GM21423 (cell line): ENCODE measurements at regions not wholly inside any gene's neighbourhood (a gene's known extent, or its start where the extent isn't known, plus 50 kb on each side); places are given as distances from the start of the nearest gene placed in this dataset.

Experiments
- ATAC-seq: cut with Tn5 transposase; IDR thresholded peaks from one replicate; pipeline ENCODE4 v1.9.1; 2021; ENCODE audit warnings: mild to moderate bottlenecking, moderate library complexity; ENCODE audit not compliant: unreplicated experiment

GRCh38 chr20:39674842-39675241 lies 712.7 kb downstream of the DHX35 start:
- no peak for ATAC-seq

GRCh38 chr20:39670988-39671387 lies 708.8 kb downstream of the DHX35 start:
- no peak for ATAC-seq

- no peak for ATAC-seq
Observed at GRCh38 chr20:39669659-39670058, 707.5 kb downstream of the DHX35 start.

- no peak for ATAC-seq
Observed at GRCh38 chr20:39668038-39668437, 705.9 kb downstream of the DHX35 start.

- no peak for ATAC-seq
Observed at GRCh38 chr20:39661833-39662232, 699.7 kb downstream of the DHX35 start.

- ATAC-seq, result no peak
Observed at GRCh38 chr20:39660965-39661364, 698.8 kb downstream of the DHX35 start.

GRCh38 chr20:39660226-39660625 lies 698.1 kb downstream of the DHX35 start:
- no peak for ATAC-seq

- no peak for ATAC-seq
Observed at GRCh38 chr20:39658662-39659409, 696.7 kb downstream of the DHX35 start.

- ATAC-seq, result no peak
Observed at GRCh38 chr20:39654171-39654570, 692.0 kb downstream of the DHX35 start.

GRCh38 chr20:39651645-39652325 lies 689.6 kb downstream of the DHX35 start:
- no peak for ATAC-seq

GRCh38 chr20:39646874-39647413 lies 684.8 kb downstream of the DHX35 start:
- no peak for ATAC-seq

- ATAC-seq, result no peak
Observed at GRCh38 chr20:39645131-39645530, 683.0 kb downstream of the DHX35 start.

GRCh38 chr20:39643292-39643691 lies 681.1 kb downstream of the DHX35 start:
- no peak for ATAC-seq

- ATAC-seq, result no peak
Observed at GRCh38 chr20:39641423-39641822, 679.3 kb downstream of the DHX35 start.

- no peak for ATAC-seq
Observed at GRCh38 chr20:39640147-39640546, 678.0 kb downstream of the DHX35 start.

GRCh38 chr20:39638731-39639130 lies 676.6 kb downstream of the DHX35 start:
- no peak for ATAC-seq

- ATAC-seq, result no peak
Observed at GRCh38 chr20:39633689-39634088, 671.5 kb downstream of the DHX35 start.

- no peak for ATAC-seq
Observed at GRCh38 chr20:39632757-39633156, 670.6 kb downstream of the DHX35 start.

- no peak for ATAC-seq
Observed at GRCh38 chr20:39632176-39632575, 670.0 kb downstream of the DHX35 start.

GRCh38 chr20:39631557-39631956 lies 669.4 kb downstream of the DHX35 start:
- no peak for ATAC-seq

GRCh38 chr20:39630215-39630908 lies 668.2 kb downstream of the DHX35 start:
- no peak for ATAC-seq

- no peak for ATAC-seq
Observed at GRCh38 chr20:39627765-39628164, 665.6 kb downstream of the DHX35 start.
